Fibroblast of lung (primary cell): ENCODE measurements at regions not wholly inside any gene's neighbourhood (a gene's known extent, or its start where the extent isn't known, plus 50 kb on each side); places are given as distances from the start of the nearest gene placed in this dataset.
A peak's percentile ranks its signal among the peaks of the same experiment; 100 is the strongest.

Experiments
- DNase-seq, 2 donors: peaks; one replicate each; pipeline versions ENCODE4 v3.0.0 to v3.0.0-alpha.2; 2010; ENCODE audit warnings: low read depth in 2 of 2
- H2AFZ ChIP-seq: 2 replicates; pipeline ENCODE4 v1.5.1; 2012; ENCODE audit warnings: low read length, control low read depth, inconsistent platforms
- H3K27ac ChIP-seq: 2 replicates; pipeline ENCODE4 v1.5.1; 2011; ENCODE audit warnings: low read length, control low read depth; ENCODE audit not compliant: insufficient read depth
- H3K27me3 ChIP-seq: 2 replicates; pipeline ENCODE4 v1.5.1; 2011; ENCODE audit warnings: mild to moderate bottlenecking, low read length; ENCODE audit not compliant: control insufficient read depth, insufficient read depth
- H3K36me3 ChIP-seq: 2 replicates; pipeline ENCODE4 v1.5.1; 2011; ENCODE audit warnings: low read length; ENCODE audit not compliant: control insufficient read depth, insufficient read depth
- H3K4me1 ChIP-seq: 2 replicates; pipeline ENCODE4 v1.5.1; 2011; ENCODE audit warnings: low read length; ENCODE audit not compliant: control insufficient read depth, insufficient read depth; ENCODE audit errors: extremely low read depth
- H3K4me2 ChIP-seq: 2 replicates; pipeline ENCODE4 v1.5.1; 2011; ENCODE audit warnings: low read length, control low read depth; ENCODE audit not compliant: insufficient read depth; ENCODE audit errors: extremely low read depth
- H3K4me3 ChIP-seq, 4 experiments: fragments of 200-600 bp in 1 of 4; sonication (generic) in 1 of 4; replicated peaks in 1 of 4; 2 replicates each; pipeline ENCODE4 v1.5.1; 2011 to 2016; ENCODE audit warnings: low read length in 4 of 4, low read depth in 3 of 4, mild to moderate bottlenecking in 3 of 4, control low read depth in 2 of 4, inconsistent platforms in 1 of 4, mixed read lengths in 1 of 4; ENCODE audit not compliant: insufficient read depth in 1 of 4; ENCODE audit errors: control extremely low read depth in 1 of 4
- H3K79me2 ChIP-seq: 2 replicates; pipeline ENCODE4 v1.5.1; 2012; ENCODE audit warnings: mild to moderate bottlenecking, low read length, inconsistent platforms; ENCODE audit not compliant: control insufficient read depth, insufficient read depth
- H3K9ac ChIP-seq: 2 replicates; pipeline ENCODE4 v1.5.1; 2011; ENCODE audit warnings: mild to moderate bottlenecking, low read length, control low read depth; ENCODE audit not compliant: insufficient read depth
- H3K9me3 ChIP-seq: 2 replicates; pipeline ENCODE4 v1.5.1; 2012; ENCODE audit warnings: low read depth, low read length; ENCODE audit not compliant: control insufficient read depth, insufficient read depth
- H4K20me1 ChIP-seq: 2 replicates; pipeline ENCODE4 v1.5.1; 2011; ENCODE audit warnings: low read length; ENCODE audit not compliant: control insufficient read depth, insufficient read depth; ENCODE audit errors: extremely low read depth
- EZH2 ChIP-seq: IDR thresholded peaks from 2 replicates; pipeline ENCODE4 v1.5.1; 2012; ENCODE audit warnings: low read length, control low read depth, mild to moderate bottlenecking; ENCODE audit errors: missing control alignments
- TF ChIP-seq, protein P1 (sequence below), 2 donors: IDR thresholded peaks in 1 of 2; conservative IDR thresholded peaks in 1 of 2; 1 replicate in 1 of 2; 2 replicates in 1 of 2; pipeline ENCODE4 v1.5.1; 2011 to 2012; ENCODE audit warnings: low read length in 2 of 2, control low read depth in 1 of 2, inconsistent platforms in 1 of 2, low read depth in 1 of 2, mild to moderate bottlenecking in 1 of 2

GRCh38 chr11:32244453-32244852, 153.6 kb downstream of the RCN1 start:
- no peaks in the 10 kb centered on the region for H3K9me3 ChIP-seq
- H3K36me3 ChIP-seq, result no peaks in the 10 kb centered on the region
- no peak for TF ChIP-seq EZH2
- TF ChIP-seq, protein P1, sequence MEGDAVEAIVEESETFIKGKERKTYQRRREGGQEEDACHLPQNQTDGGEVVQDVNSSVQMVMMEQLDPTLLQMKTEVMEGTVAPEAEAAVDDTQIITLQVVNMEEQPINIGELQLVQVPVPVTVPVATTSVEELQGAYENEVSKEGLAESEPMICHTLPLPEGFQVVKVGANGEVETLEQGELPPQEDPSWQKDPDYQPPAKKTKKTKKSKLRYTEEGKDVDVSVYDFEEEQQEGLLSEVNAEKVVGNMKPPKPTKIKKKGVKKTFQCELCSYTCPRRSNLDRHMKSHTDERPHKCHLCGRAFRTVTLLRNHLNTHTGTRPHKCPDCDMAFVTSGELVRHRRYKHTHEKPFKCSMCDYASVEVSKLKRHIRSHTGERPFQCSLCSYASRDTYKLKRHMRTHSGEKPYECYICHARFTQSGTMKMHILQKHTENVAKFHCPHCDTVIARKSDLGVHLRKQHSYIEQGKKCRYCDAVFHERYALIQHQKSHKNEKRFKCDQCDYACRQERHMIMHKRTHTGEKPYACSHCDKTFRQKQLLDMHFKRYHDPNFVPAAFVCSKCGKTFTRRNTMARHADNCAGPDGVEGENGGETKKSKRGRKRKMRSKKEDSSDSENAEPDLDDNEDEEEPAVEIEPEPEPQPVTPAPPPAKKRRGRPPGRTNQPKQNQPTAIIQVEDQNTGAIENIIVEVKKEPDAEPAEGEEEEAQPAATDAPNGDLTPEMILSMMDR (conservative IDR thresholded peaks at IDR 0.05 in 1 of 2, IDR thresholded peaks at IDR 0.05 in 1 of 2; ENCODE audit: low read depth in 1 of 2, low read length in 2 of 2), result no peak
- no peak for DNase-seq
- H3K4me2 ChIP-seq, result no peak overlapping the region
- no peaks in the 10 kb centered on the region for H3K79me2 ChIP-seq
- no peaks in the 10 kb centered on the region for H3K27me3 ChIP-seq
- H4K20me1 ChIP-seq, result no peaks in the 10 kb centered on the region
- no peak overlapping the region for H3K27ac ChIP-seq
- no peak overlapping the region for H3K9ac ChIP-seq
- no peak overlapping the region for H2AFZ ChIP-seq
- H3K4me3 ChIP-seq, result no peak overlapping the region
- H3K4me1 ChIP-seq, result no peaks in the 10 kb centered on the region

- Histone ChIP-seq H3K27me3 (peaks cover 3% of the 10 kb centered on the region), H3K79me2 (no peaks in the 10 kb centered on the region)
These were observed 162.8 kb downstream of the RCN1 start for GRCh38 chr11:32253706-32254105.

DNA sequence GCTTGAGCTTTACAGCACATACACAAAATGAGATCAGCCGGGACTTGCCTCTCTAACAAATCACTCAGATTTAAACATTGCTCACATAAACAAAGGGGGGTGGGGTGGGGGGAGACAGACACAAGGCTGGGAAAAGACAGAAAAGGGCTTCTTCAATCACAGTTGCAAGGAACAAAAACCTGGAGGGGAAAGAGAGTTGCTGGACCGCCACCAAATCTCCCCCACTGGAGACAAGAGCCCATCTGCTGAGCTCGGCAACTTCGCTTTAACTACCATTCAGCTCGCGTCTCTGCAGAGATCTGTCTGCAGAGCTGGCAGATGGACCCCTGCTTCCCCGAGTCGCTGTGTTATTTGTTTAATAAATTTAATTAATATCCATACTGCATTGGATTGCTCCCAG, 165.0 kb downstream of the RCN1 start:
- H3K9me3 ChIP-seq, result no peaks in the 10 kb centered on the region
- TF ChIP-seq EZH2, result no peak
- TF ChIP-seq, protein P1 (conservative IDR thresholded peaks at IDR 0.05 in 1 of 2, IDR thresholded peaks at IDR 0.05 in 1 of 2; ENCODE audit: low read depth in 1 of 2, low read length in 2 of 2), result no peak
- H3K36me3 ChIP-seq, result no peaks in the 10 kb centered on the region
- H3K27ac ChIP-seq, result no peak overlapping the region
- H4K20me1 ChIP-seq, result no peaks in the 10 kb centered on the region
- H2AFZ ChIP-seq, result no peak overlapping the region
- H3K4me2 ChIP-seq, result no peak overlapping the region
- H3K27me3 ChIP-seq, result peaks cover 3% of the 10 kb centered on the region
- no peak overlapping the region for H3K4me3 ChIP-seq
- H3K4me1 ChIP-seq, result no peaks in the 10 kb centered on the region
- H3K79me2 ChIP-seq, result no peaks in the 10 kb centered on the region
- H3K9ac ChIP-seq, result no peak overlapping the region
- DNase-seq, result peak in 1 of 2 donors; percentile 48

More at GRCh38 chr11:32253706-32254105, 162.8 kb downstream of the RCN1 start:
- Histone ChIP-seq H4K20me1 (no peaks in the 10 kb centered on the region), H3K9ac (no peak overlapping the region), H2AFZ (no peak overlapping the region), H3K36me3 (no peaks in the 10 kb centered on the region), H3K27ac (no peak overlapping the region), H3K9me3 (no peaks in the 10 kb centered on the region), H3K4me1 (no peaks in the 10 kb centered on the region), H3K4me3 (no peak overlapping the region), H3K4me2 (no peak overlapping the region)
- no peak for TF ChIP-seq EZH2
- TF ChIP-seq, protein P1 (conservative IDR thresholded peaks at IDR 0.05 in 1 of 2, IDR thresholded peaks at IDR 0.05 in 1 of 2; ENCODE audit: low read depth in 1 of 2, low read length in 2 of 2), result no peak
- DNase-seq, result no peak
